Stimulated activated CD8-positive, alpha-beta memory T cell treated with anti-CD3 and anti-CD28 coated beads, Interleukin-7, amount 100 ng/mL, for 48 hours (primary cell): ENCODE measurements at regions not wholly inside any gene's neighbourhood (a gene's known extent, or its start where the extent isn't known, plus 50 kb on each side); places are given as distances from the start of the nearest gene placed in this dataset.
"Not testable (repeated sequence)": the region's sequence is repeated elsewhere in the genome, so short reads cannot be mapped to it uniquely, and the experiment has no call there.

ENCODE experiments used
- DNase-seq, 2 donors: peaks; one replicate each; pipeline ENCODE4 v3.0.0-alpha.2; 2020; ENCODE audit warnings: low read depth in 1 of 2; ENCODE audit errors: extremely low read depth in 1 of 2

- DNase-seq = no peak
Measured at GRCh38 chr9:75274781-75275180, 186.5 kb downstream of the OSTF1 start.

GRCh38 chr9:75282047-75282446 lies 193.7 kb downstream of the OSTF1 start:
- no peak for DNase-seq

DNA sequence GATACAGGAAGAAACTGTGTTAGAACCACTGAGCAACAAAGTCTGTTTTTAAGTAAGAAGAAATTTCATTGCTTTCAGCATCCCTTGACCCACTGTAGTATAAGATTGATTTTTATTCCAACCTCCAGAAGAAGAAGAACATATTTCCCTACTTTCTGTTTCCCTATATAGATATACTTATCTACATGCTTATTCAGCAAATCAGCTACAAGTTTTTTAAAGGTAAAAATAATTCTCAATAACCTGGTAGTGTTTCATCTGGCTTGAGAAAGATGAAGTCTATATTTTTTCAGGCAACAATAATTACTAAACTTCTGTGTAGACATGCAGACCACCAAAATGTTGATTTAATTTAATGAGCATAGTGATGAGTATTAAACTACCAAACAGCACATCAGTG lies 201.0 kb downstream of the OSTF1 start:
- no peak for DNase-seq

GRCh38 chr9:75299324-75299723 lies 211.0 kb downstream of the OSTF1 start:
- no peak for DNase-seq

DNA sequence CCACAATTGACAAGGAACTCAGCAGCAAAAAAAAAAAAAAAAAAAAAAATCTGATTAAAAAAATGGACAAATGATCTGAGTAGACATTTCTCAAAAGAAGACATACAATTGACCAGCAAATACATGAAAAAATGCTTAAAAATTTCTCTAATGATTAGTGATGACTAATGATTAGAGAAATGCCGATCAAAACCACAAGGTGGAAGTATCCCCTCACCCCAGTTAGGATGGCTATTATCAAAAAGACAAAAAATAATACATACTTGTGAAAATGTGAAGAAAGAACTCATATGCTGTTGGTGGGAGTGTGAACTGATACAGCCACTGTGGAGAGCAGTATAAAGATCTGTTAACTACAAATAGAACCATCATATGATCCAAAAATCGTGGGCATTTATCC lies 245.3 kb downstream of the OSTF1 start:
- no peak for DNase-seq

GRCh38 chr9:75358846-75359245 lies 270.5 kb downstream of the OSTF1 start:
- no peak for DNase-seq

DNA sequence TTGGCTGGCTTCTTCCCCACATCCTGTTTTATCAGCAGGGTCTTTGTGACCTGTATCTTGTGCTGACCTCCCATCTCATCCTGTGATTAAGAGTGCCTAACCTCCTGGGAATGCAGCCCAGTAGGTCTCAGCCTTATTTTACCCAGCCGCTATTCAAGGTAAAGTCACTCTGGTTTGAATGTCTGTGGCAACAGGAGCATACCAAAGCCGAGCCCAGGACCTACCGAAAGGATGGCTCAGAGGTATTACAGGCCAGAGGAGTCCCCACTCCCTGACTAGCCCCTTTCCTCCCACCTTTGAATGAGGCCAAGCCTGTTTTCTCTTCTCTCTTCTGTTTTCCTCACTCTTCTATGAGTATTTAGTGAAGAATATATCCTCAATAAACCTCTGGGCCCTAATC lies 271.3 kb downstream of the OSTF1 start:
- no peak for DNase-seq

DNA sequence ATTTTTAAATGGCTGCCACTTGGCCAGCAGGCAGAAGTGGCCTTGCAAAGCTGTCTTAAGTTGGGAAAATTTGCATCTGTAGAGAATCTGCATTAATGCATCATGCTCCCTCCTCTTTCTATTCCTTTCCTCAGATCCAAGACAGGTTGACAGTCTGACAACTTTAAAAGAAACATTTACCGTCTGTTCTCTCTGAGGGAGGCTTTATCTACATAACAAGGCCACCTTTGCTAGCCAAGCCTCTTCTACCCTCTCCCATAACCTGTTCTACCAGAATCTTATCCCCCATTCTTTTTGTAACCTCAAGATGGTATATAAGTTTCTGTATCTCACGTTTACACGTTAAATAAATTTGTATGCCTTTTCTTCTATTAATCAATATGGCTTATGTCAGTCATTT lies 271.9 kb downstream of the OSTF1 start:
- no peak for DNase-seq

DNA sequence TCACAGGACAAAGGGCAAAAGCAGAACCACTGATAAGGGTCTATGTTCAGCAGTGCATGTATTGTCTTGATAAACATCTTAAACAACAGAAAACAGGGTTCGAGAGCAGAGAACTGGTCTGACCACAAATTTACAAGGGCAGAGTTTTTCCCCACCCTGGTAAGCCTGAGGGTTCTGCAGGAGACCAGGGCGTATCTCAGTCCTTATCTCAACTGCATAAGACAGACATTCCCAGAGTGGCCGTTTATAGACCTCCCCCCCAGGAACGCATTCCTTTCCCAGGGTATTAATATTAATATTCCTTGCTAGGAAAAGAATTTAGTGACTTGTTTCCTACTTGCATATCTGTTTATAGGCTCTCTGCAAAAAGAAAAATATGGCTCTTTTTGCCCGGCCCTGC lies 274.1 kb downstream of the OSTF1 start:
- not testable (repeated sequence) for DNase-seq

GRCh38 chr9:75365196-75365595 lies 276.9 kb downstream of the OSTF1 start:
- DNase-seq = no peak

DNA sequence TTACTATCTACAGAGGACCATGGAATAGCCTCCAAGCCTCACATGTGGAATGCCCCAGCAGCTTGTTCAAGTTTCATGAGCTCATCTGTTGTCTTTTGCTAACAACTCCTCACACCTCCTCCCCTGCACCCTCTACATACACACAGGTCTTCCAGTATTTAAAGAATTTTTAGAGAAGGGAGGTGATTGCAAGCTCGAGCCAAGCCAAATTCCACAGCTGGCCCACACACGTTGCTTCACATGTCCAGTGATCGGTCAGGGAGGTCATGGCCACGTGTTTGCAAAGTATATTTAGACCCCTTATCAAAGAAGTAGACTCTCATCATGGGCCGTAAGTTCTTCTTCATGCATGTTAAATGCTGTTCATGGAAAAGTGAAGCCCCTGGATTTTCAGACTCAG lies 281.7 kb downstream of the OSTF1 start:
- no peak for DNase-seq

DNA sequence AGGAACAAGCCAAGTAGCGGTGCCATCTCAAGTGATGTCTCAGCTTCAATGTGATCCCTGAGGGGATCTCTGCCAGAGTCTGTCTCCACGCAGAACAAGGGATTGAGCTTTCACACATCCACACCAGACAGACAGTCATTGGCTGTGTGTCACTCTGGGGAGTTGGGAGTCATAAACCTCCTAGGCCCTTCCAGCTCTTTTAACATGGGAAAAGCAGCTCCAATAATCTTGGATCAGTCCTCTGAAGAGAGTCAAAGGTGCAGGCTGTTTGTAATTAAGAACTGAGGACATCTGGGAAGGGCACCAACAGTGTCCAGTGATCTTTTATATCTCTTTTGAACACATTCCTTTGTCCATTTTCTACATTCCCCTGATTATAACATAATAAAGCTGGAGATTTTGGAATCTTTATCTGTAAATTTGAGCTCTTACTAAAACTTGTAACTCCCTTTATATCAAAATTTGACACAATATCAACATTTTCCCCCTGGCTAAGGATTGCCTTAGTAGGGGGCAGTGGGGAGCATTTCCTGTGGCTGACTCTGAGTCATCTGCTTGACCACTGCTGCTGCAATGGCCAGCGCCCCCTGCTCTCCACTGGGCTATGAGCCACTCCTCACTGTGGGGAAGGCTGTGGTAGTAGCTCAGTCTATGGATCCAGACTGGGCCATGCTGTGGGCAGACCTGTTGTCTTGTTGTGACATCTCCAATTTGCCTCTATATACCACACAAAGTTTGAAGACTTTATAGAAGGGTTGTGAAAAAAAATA lies 284.4 kb downstream of the OSTF1 start:
- no peak for DNase-seq

DNA sequence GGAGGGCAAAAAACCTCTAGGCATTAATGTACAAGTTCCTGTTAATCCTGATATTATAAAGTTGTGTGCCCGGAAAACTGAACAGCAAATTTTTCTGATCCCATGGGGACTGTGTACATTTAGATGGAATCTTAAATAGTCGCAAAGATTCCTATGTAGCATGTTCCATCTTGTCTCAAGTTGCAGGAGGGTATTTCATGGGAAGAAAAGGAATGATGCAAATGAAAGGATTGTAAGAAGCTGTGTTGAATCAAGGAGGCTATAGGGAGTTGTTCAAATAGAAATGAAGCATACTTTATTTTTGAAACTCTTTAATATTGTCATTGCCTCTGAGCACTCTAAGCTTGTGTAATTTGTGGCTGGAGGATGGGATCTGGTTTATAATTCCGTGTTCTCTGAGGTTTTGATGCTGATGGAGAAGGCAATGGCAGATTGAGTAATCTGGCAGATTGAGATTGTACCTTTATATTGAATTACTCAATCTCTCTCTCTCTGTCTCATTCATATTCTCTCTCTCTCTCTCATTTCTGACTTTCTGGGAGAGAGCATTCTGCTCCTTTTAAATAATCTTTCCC lies 288.5 kb downstream of the OSTF1 start:
- DNase-seq = no peak

- DNase-seq = no peak
Measured at GRCh38 chr9:75378036-75378435, 289.7 kb downstream of the OSTF1 start.

GRCh38 chr9:75378926-75379325 lies 290.6 kb downstream of the OSTF1 start:
- DNase-seq = no peak

GRCh38 chr9:75382126-75382525 lies 293.8 kb downstream of the OSTF1 start:
- no peak for DNase-seq

DNA sequence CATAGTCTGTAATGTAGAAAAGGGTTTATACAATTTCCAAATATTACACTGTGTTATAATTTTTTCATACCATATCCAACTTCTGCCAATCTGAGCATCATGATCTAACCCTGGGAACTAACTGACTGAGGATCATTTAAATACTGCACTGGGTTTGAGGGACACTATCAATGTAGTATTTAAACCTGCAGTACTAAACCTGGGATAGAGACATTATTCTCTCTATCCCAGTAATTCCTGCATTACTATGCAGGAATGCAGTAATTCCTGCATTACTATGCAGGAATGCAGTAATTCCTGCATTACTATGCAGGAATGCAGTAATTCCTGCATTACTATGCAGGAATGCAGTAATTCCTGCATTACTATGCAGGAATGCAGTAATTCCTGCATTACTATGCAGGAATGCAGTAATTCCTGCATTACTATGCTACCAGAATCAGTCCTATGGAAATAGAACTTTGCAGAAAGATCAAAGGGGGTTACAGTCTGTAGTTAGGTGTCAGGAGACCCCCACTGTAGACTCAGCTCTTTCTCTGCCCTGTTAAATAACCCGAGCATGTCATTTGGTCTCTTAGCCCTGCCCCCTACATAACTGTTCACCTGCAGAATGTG lies 295.2 kb downstream of the OSTF1 start:
- DNase-seq = not testable (repeated sequence)

- DNase-seq = no peak
Measured at GRCh38 chr9:75385236-75385635, 296.9 kb downstream of the OSTF1 start.

- no peak for DNase-seq
Measured at GRCh38 chr9:75389101-75389500, 300.8 kb downstream of the OSTF1 start.

GRCh38 chr9:75390951-75391350 lies 302.6 kb downstream of the OSTF1 start:
- DNase-seq = no peak

DNA sequence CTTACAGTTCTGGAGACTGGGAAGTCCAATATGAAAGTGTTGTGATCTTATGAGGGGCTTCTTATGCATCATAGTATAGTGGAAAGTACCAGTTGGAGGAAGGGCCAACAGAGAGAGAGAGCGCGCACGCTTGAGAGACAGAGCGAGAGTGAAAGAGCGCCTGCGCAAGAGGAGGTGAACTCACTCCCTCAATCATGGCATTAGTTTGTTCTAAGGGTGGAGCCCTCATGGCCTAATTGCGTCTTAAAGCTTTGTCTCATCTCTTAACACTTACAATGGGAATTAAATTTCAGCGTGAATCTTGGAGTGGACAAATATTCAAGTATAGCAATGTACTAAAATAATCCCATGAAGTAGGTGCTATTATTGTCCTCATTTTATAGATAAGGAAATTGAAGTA lies 303.2 kb downstream of the OSTF1 start:
- no peak for DNase-seq

- DNase-seq = no peak
Measured at GRCh38 chr9:75395336-75395735, 307.0 kb downstream of the OSTF1 start.
